Trophoblast cell (in vitro differentiated cells and primary cell): ENCODE measurements at regions not wholly inside any gene's neighbourhood (a gene's known extent, or its start where the extent isn't known, plus 50 kb on each side); places are given as distances from the start of the nearest gene placed in this dataset.

Source experiments
- DNase-seq, 2 donors: peaks; one replicate each; pipeline ENCODE4 v3.0.0-alpha.2; 2016
- H2AFZ ChIP-seq: 2 replicates; pipeline ENCODE4 v1.6.1; 2013; ENCODE audit warnings: low read length, moderate library complexity, mild to moderate bottlenecking; ENCODE audit not compliant: insufficient read depth, poor library complexity
- H2AK5ac ChIP-seq: 2 replicates; pipeline ENCODE4 v1.6.1; 2013; ENCODE audit warnings: mild to moderate bottlenecking, low read length
- H2BK120ac ChIP-seq: 2 replicates; pipeline ENCODE4 v1.6.1; 2013; ENCODE audit warnings: low read length, mild to moderate bottlenecking, moderate library complexity; ENCODE audit not compliant: insufficient read depth, poor library complexity
- H2BK12ac ChIP-seq: 2 replicates; pipeline ENCODE4 v1.6.1; 2013; ENCODE audit warnings: mild to moderate bottlenecking, low read length, moderate library complexity
- H2BK5ac ChIP-seq: 2 replicates; pipeline ENCODE4 v1.6.1; 2013; ENCODE audit warnings: low read length, low read depth, moderate library complexity, mild to moderate bottlenecking; ENCODE audit not compliant: poor library complexity
- H3K14ac ChIP-seq: 2 replicates; pipeline ENCODE4 v1.6.1; 2013; ENCODE audit warnings: mild to moderate bottlenecking, low read length
- H3K18ac ChIP-seq: 2 replicates; pipeline ENCODE4 v1.6.1; 2013; ENCODE audit warnings: mild to moderate bottlenecking, low read length
- H3K23ac ChIP-seq: 2 replicates; pipeline ENCODE4 v1.6.1; 2013; ENCODE audit warnings: low read length
- H3K27ac ChIP-seq: 2 replicates; pipeline ENCODE4 v1.5.1; 2013; ENCODE audit warnings: low read depth, mild to moderate bottlenecking, inconsistent platforms, low read length, moderate library complexity
- H3K27me3 ChIP-seq: 2 replicates; pipeline ENCODE4 v1.6.1; 2013; ENCODE audit warnings: inconsistent platforms, mild to moderate bottlenecking, low read length, moderate library complexity; ENCODE audit not compliant: insufficient read depth
- H3K36me3 ChIP-seq, 2 experiments: 1 replicate in 1 of 2; 2 replicates in 1 of 2; pipeline ENCODE4 v1.6.1; 2013; ENCODE audit warnings: low read length in 2 of 2, mild to moderate bottlenecking in 2 of 2, moderate library complexity in 1 of 2; ENCODE audit not compliant: insufficient read depth in 2 of 2, control insufficient read depth in 1 of 2
- H3K4ac ChIP-seq: 2 replicates; pipeline ENCODE4 v1.6.1; 2013; ENCODE audit warnings: low read depth, mild to moderate bottlenecking, low read length, moderate library complexity
- H3K4me1 ChIP-seq, 2 experiments: 1 replicate in 1 of 2; 2 replicates in 1 of 2; pipeline ENCODE4 v1.6.1; 2013; ENCODE audit warnings: low read length in 2 of 2, mild to moderate bottlenecking in 2 of 2, moderate library complexity in 1 of 2; ENCODE audit not compliant: insufficient read depth in 2 of 2, control insufficient read depth in 1 of 2
- H3K4me2 ChIP-seq: 2 replicates; pipeline ENCODE4 v1.6.1; 2013; ENCODE audit warnings: inconsistent platforms, mild to moderate bottlenecking, low read length, moderate library complexity
- H3K4me3 ChIP-seq: 2 replicates; pipeline ENCODE4 v1.5.1; 2013; ENCODE audit warnings: mild to moderate bottlenecking, low read depth, low read length, inconsistent platforms
- H3K79me1 ChIP-seq: one replicate; pipeline ENCODE4 v1.6.1; 2013; ENCODE audit warnings: low read length
- H3K79me2 ChIP-seq: 2 replicates; pipeline ENCODE4 v1.6.1; 2013; ENCODE audit warnings: low read length, mild to moderate bottlenecking; ENCODE audit not compliant: control insufficient read depth, insufficient read depth, poor library complexity
- H3K9ac ChIP-seq: 2 replicates; pipeline ENCODE4 v1.6.1; 2013; ENCODE audit warnings: mild to moderate bottlenecking, low read length
- H3K9me3 ChIP-seq: 2 replicates; pipeline ENCODE4 v1.6.1; 2013; ENCODE audit warnings: low read depth, mild to moderate bottlenecking, control low read depth, inconsistent platforms, low read length; ENCODE audit not compliant: insufficient read depth
- H4K12ac ChIP-seq: 2 replicates; pipeline ENCODE4 v1.6.1; 2013; ENCODE audit warnings: low read depth, mild to moderate bottlenecking, low read length, moderate library complexity
- H4K8ac ChIP-seq: 2 replicates; pipeline ENCODE4 v1.6.1; 2013; ENCODE audit warnings: low read depth, mild to moderate bottlenecking, low read length, moderate library complexity
- H4K91ac ChIP-seq: one replicate; pipeline ENCODE4 v1.6.1; 2013; ENCODE audit warnings: low read depth, mild to moderate bottlenecking, low read length, moderate library complexity
- WGBS: extraction: QIAGEN DNeasy Blood & Tissue Kit; methylation state at CpG from one replicate; pipeline ENCODE4 v1.1.7; 2013; ENCODE audit warnings: missing lambda C conversion rate; ENCODE audit not compliant: insufficient read length, insufficient coverage; ENCODE audit errors: extremely low coverage; 5-methylcytosine and 5-hydroxymethylcytosine counted together

GRCh38 chr21:35491114-35491513 is 442.0 kb upstream of the RUNX1 start:
- Histone ChIP-seq H3K23ac (no peak overlapping the region), H3K4ac (no peak overlapping the region), H3K4me1 (no peaks in the 10 kb centered on the region), H3K14ac (no peak overlapping the region), H2BK12ac (no peak overlapping the region), H3K4me3 (no peak overlapping the region), H2BK120ac (no peak overlapping the region), H3K27ac (no peak overlapping the region), H4K8ac (no peak overlapping the region), H3K18ac (no peak overlapping the region), H3K79me2 (no peaks in the 10 kb centered on the region), H4K12ac (no peak overlapping the region), H3K9ac (no peak overlapping the region), H4K91ac (no peak overlapping the region), H3K27me3 (no peaks in the 10 kb centered on the region), H3K9me3 (no peaks in the 10 kb centered on the region), H3K4me2 (no peak overlapping the region), H3K36me3 (no peaks in the 10 kb centered on the region), H3K79me1 (no peaks in the 10 kb centered on the region), H2AFZ (no peak overlapping the region), H2BK5ac (no peak overlapping the region), H2AK5ac (no peak overlapping the region)
- no CpG with 5 or more reads among the region's 1 CpG for WGBS
- no peak for DNase-seq

GRCh38 chr21:35489389-35489980 is 440.4 kb upstream of the RUNX1 start:
- Histone ChIP-seq H3K4me1 (no peaks in the 10 kb centered on the region), H3K36me3 (no peaks in the 10 kb centered on the region), H3K27me3 (no peaks in the 10 kb centered on the region), H2AK5ac (no peak overlapping the region), H3K9ac (no peak overlapping the region), H3K18ac (no peak overlapping the region), H3K4me3 (no peak overlapping the region), H4K91ac (no peak overlapping the region), H4K12ac (no peak overlapping the region), H2AFZ (no peak overlapping the region), H3K4ac (no peak overlapping the region), H3K14ac (no peak overlapping the region), H4K8ac (no peak overlapping the region), H3K79me2 (no peaks in the 10 kb centered on the region), H3K27ac (no peak overlapping the region), H3K9me3 (no peaks in the 10 kb centered on the region), H2BK5ac (no peak overlapping the region), H3K79me1 (no peaks in the 10 kb centered on the region), H3K23ac (no peak overlapping the region), H2BK120ac (no peak overlapping the region), H3K4me2 (no peak overlapping the region), H2BK12ac (no peak overlapping the region)
- DNase-seq = no peak
- no CpG with 5 or more reads among the region's 10 CpGs for WGBS

GRCh38 chr21:35488946-35489345 is 439.8 kb upstream of the RUNX1 start:
- Histone ChIP-seq H2AK5ac (no peak overlapping the region), H3K23ac (no peak overlapping the region), H3K9ac (no peak overlapping the region), H4K91ac (no peak overlapping the region), H3K9me3 (no peaks in the 10 kb centered on the region), H2AFZ (no peak overlapping the region), H3K14ac (no peak overlapping the region), H4K8ac (no peak overlapping the region), H2BK5ac (no peak overlapping the region), H4K12ac (no peak overlapping the region), H2BK12ac (no peak overlapping the region), H3K4me2 (no peak overlapping the region), H3K79me2 (no peaks in the 10 kb centered on the region), H3K4me1 (no peaks in the 10 kb centered on the region), H3K27ac (no peak overlapping the region), H3K4ac (no peak overlapping the region), H3K36me3 (no peaks in the 10 kb centered on the region), H3K18ac (no peak overlapping the region), H3K79me1 (no peaks in the 10 kb centered on the region), H3K4me3 (no peak overlapping the region), H2BK120ac (no peak overlapping the region), H3K27me3 (no peaks in the 10 kb centered on the region)
- no peak for DNase-seq

GRCh38 chr21:35485364-35485763 is 436.3 kb upstream of the RUNX1 start:
- H3K27ac ChIP-seq = no peak overlapping the region
- no peak overlapping the region for H4K12ac ChIP-seq
- no peaks in the 10 kb centered on the region for H3K27me3 ChIP-seq
- no peak overlapping the region for H3K4me3 ChIP-seq
- no CpG with 5 or more reads among the region's 2 CpGs for WGBS
- H4K8ac ChIP-seq = no peak overlapping the region
- no peak overlapping the region for H2AK5ac ChIP-seq
- no peak overlapping the region for H3K23ac ChIP-seq
- DNase-seq = no peak
- H3K9me3 ChIP-seq = peaks cover 2% of the 10 kb centered on the region
- H3K4ac ChIP-seq = no peak overlapping the region
- no peak overlapping the region for H2BK5ac ChIP-seq
- H3K4me1 ChIP-seq = no peaks in the 10 kb centered on the region
- H3K79me2 ChIP-seq = no peaks in the 10 kb centered on the region
- no peaks in the 10 kb centered on the region for H3K79me1 ChIP-seq
- no peak overlapping the region for H3K4me2 ChIP-seq
- H3K9ac ChIP-seq = no peak overlapping the region
- H3K36me3 ChIP-seq = no peaks in the 10 kb centered on the region
- H2BK12ac ChIP-seq = no peak overlapping the region
- H2BK120ac ChIP-seq = no peak overlapping the region
- H2AFZ ChIP-seq = no peak overlapping the region
- no peak overlapping the region for H4K91ac ChIP-seq
- no peak overlapping the region for H3K14ac ChIP-seq
- H3K18ac ChIP-seq = no peak overlapping the region
